HEK293T (cell line): ENCODE measurements at regions not wholly inside any gene's neighbourhood (a gene's known extent, or its start where the extent isn't known, plus 50 kb on each side); places are given as distances from the start of the nearest gene placed in this dataset.

Experiments used
- CTCF ChIA-PET: fragments of 350-600 bp; formaldehyde crosslinking; extraction: SDS; loops from one replicate; lab custom pipeline; 2021; ENCODE audit warnings: antibody characterized with exemption, inconsistent platforms; lab: Yijun Ruan, JAX
- POLR2A ChIA-PET: fragments of 350-600 bp; formaldehyde crosslinking; extraction: SDS; loops from one replicate; lab custom pipeline; 2020; ENCODE audit warnings: antibody characterized with exemption, inconsistent platforms; lab: Yijun Ruan, JAX
- DNase-seq: peaks from one replicate; pipeline ENCODE4 v3.0.0; 2012; ENCODE audit warnings: mixed read lengths; ENCODE audit errors: extremely low spot score
- ARNT ChIP-seq: fragments of 450-650 bp; IDR thresholded peaks from 2 replicates; pipeline ENCODE4 v1.6.1; 2017; ENCODE audit warnings: mild to moderate bottlenecking
- BHLHE40 ChIP-seq: fragments of 450-650 bp; IDR thresholded peaks from 2 replicates; pipeline ENCODE4 v1.6.1; 2016; ENCODE audit warnings: mild to moderate bottlenecking, moderate library complexity, borderline replicate concordance
- CTBP1 ChIP-seq: fragments of 450-650 bp; IDR thresholded peaks from 2 replicates; pipeline ENCODE4 v1.6.1; 2016; ENCODE audit warnings: borderline replicate concordance
- ELF4 ChIP-seq: fragments of 450-650 bp; IDR thresholded peaks from 2 replicates; pipeline ENCODE4 v1.6.1; 2017; ENCODE audit warnings: antibody characterized with exemption
- FOXA1 ChIP-seq: fragments of 450-650 bp; IDR thresholded peaks from 2 replicates; pipeline ENCODE4 v1.6.1; 2016; ENCODE audit warnings: mild to moderate bottlenecking
- FOXK2 ChIP-seq: fragments of 450-650 bp; IDR thresholded peaks from 2 replicates; pipeline ENCODE4 v1.6.1; 2016; ENCODE audit warnings: mild to moderate bottlenecking
- FOXM1 ChIP-seq: fragments of 450-650 bp; IDR thresholded peaks from 2 replicates; pipeline ENCODE4 v1.6.1; 2017; ENCODE audit warnings: mild to moderate bottlenecking, borderline replicate concordance
- HDGF ChIP-seq: fragments of 450-650 bp; IDR thresholded peaks from 2 replicates; pipeline ENCODE4 v1.6.1; 2017; ENCODE audit warnings: antibody characterized with exemption, borderline replicate concordance
- L3MBTL2 ChIP-seq: fragments of 450-650 bp; conservative IDR thresholded peaks from 2 replicates; pipeline ENCODE4 v1.6.1; 2016; ENCODE audit warnings: mild to moderate bottlenecking
- LEF1 ChIP-seq: fragments of 450-650 bp; IDR thresholded peaks from 2 replicates; pipeline ENCODE4 v1.6.1; 2017; ENCODE audit warnings: mild to moderate bottlenecking, borderline replicate concordance
- NFRKB ChIP-seq: fragments of 450-650 bp; IDR thresholded peaks from 2 replicates; pipeline ENCODE4 v1.6.1; 2016; ENCODE audit warnings: mild to moderate bottlenecking, moderate library complexity
- SP1 ChIP-seq: fragments of 450-650 bp; IDR thresholded peaks from 2 replicates; pipeline ENCODE4 v1.6.1; 2017
- SUZ12 ChIP-seq: fragments of 450-650 bp; IDR thresholded peaks from 2 replicates; pipeline ENCODE4 v1.6.1; 2016; ENCODE audit warnings: mild to moderate bottlenecking
- TARDBP ChIP-seq: fragments of 450-650 bp; IDR thresholded peaks from 2 replicates; pipeline ENCODE4 v1.6.1; 2016
- ZNF384 ChIP-seq: fragments of 450-650 bp; IDR thresholded peaks from 2 replicates; pipeline ENCODE4 v1.6.1; 2016
- TF ChIP-seq, protein P1 (sequence below): fragments of 450-650 bp; IDR thresholded peaks from 2 replicates; pipeline ENCODE4 v1.6.1; 2016

DNA sequence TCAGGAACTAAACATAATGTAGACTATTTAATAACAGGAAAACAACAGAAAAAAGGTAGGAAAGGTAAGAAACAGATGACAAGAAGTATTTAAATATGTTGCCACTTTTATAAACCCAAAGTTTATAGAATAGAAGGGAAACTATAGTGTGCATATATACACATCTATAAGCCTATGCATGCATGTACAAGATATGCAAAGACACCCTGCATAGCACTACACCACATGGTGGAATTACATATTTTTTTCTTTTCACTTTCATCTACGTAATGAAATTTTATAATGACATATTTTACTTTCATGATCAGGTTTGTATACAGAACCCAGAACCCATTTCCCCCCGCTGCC is 136.8 kb downstream of the MEX3B start:
- TF ChIP-seq NFRKB (no peak), ARNT (no peak), BHLHE40 (no peak), LEF1 (no peak), FOXM1 (no peak), FOXA1 (no peak), HDGF (no peak), CTBP1 (no peak), TARDBP (no peak), FOXK2 (no peak), ZNF384 (no peak), SP1 (no peak), SUZ12 (no peak), ELF4 (no peak), L3MBTL2 (no peak)
- TF ChIP-seq, protein P1, sequence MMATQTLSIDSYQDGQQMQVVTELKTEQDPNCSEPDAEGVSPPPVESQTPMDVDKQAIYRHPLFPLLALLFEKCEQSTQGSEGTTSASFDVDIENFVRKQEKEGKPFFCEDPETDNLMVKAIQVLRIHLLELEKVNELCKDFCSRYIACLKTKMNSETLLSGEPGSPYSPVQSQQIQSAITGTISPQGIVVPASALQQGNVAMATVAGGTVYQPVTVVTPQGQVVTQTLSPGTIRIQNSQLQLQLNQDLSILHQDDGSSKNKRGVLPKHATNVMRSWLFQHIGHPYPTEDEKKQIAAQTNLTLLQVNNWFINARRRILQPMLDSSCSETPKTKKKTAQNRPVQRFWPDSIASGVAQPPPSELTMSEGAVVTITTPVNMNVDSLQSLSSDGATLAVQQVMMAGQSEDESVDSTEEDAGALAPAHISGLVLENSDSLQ: no peak
- ChIA-PET POLR2A (no interaction called here), CTCF (no interaction called here)
- no peak for DNase-seq

- TF ChIP-seq FOXK2: no peak
- no peak for TF ChIP-seq ELF4
- no peak for TF ChIP-seq FOXM1
- no peak for TF ChIP-seq HDGF
- CTCF ChIA-PET: no interaction called here
- POLR2A ChIA-PET: no interaction called here
- DNase-seq: no peak
Observed at GRCh38 chr15:81908111-81908510, 137.7 kb downstream of the MEX3B start.

- CTCF ChIA-PET: no interaction called here
- no peak for DNase-seq
- POLR2A ChIA-PET: no interaction called here
- no peak for TF ChIP-seq ZNF384
- no peak for TF ChIP-seq FOXM1
- no peak for TF ChIP-seq L3MBTL2
- no peak for TF ChIP-seq FOXA1
- TF ChIP-seq LEF1: no peak
- TF ChIP-seq ARNT: no peak
- TF ChIP-seq CTBP1: no peak
- no peak for TF ChIP-seq TARDBP
- no peak for TF ChIP-seq NFRKB
- no peak for TF ChIP-seq SUZ12
- no peak for TF ChIP-seq ELF4
- TF ChIP-seq SP1: no peak
- TF ChIP-seq FOXK2: no peak
- TF ChIP-seq BHLHE40: no peak
- TF ChIP-seq HDGF: no peak
- TF ChIP-seq, protein P1: no peak
Observed at GRCh38 chr15:81907521-81907920, 138.3 kb downstream of the MEX3B start.

DNA sequence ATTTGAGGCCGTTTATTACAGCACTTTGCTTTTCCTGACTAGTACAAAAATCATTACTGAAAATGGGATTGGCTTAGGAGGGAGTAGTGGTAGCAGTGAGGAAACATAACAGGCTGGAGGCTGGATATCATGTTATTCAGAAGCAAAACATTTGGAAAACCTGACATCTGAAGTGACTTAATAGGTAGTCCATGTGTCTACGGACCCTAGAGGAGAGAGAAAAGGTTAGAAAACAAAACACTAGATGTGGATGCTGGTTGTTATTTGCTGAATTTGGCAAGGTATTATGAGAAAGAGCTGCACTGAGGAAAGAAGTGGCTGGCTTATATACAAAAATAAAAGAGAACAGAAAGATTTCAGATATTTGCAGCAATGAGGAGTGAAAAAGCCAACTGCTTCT is 139.9 kb downstream of the MEX3B start:
- ChIA-PET POLR2A (no interaction called here), CTCF (no interaction called here)
- TF ChIP-seq, protein P1: no peak
- TF ChIP-seq FOXK2 (no peak), LEF1 (no peak), NFRKB (no peak), BHLHE40 (no peak), ZNF384 (no peak)
- DNase-seq: no peak

GRCh38 chr15:81901319-81901718 is 144.5 kb downstream of the MEX3B start:
- ChIA-PET POLR2A (no interaction called here), CTCF (no interaction called here)
- TF ChIP-seq HDGF (no peak), L3MBTL2 (no peak), FOXA1 (no peak), ELF4 (no peak), FOXM1 (no peak), ARNT (no peak), ZNF384 (no peak), SP1 (no peak), SUZ12 (no peak), TARDBP (no peak), LEF1 (no peak), NFRKB (no peak), CTBP1 (no peak), FOXK2 (no peak), BHLHE40 (no peak)
- TF ChIP-seq, protein P1: no peak
- DNase-seq: no peak

GRCh38 chr15:81899730-81900129 is 146.1 kb downstream of the MEX3B start:
- POLR2A ChIA-PET: no interaction called here
- CTCF ChIA-PET: interaction anchor here (0.6 kb wide), 1 partner anchor 1618 kb away, joined by 6 read pairs; no protein-coding TSS in a partner anchor
- DNase-seq: no peak
- TF ChIP-seq SUZ12 (no peak), BHLHE40 (no peak), CTBP1 (no peak), FOXA1 (no peak), TARDBP (no peak), ARNT (no peak), NFRKB (no peak), LEF1 (no peak), ZNF384 (no peak), FOXM1 (no peak), FOXK2 (no peak), L3MBTL2 (no peak), ELF4 (no peak), SP1 (no peak), HDGF (no peak)
- TF ChIP-seq, protein P1: no peak
